Activated gamma-delta T cell treated with Interleukin-2 at 50 U/mL for 16 hours (primary cell): ENCODE measurements at regions not wholly inside any gene's neighbourhood (a gene's known extent, or its start where the extent isn't known, plus 50 kb on each side); places are given as distances from the start of the nearest gene placed in this dataset.
"Not testable (repeated sequence)": the region's sequence is repeated elsewhere in the genome, so short reads cannot be mapped to it uniquely, and the experiment has no call there.

Experiments used
- DNase-seq: peaks from one replicate; pipeline ENCODE4 v3.0.0-alpha.2; 2020

DNA sequence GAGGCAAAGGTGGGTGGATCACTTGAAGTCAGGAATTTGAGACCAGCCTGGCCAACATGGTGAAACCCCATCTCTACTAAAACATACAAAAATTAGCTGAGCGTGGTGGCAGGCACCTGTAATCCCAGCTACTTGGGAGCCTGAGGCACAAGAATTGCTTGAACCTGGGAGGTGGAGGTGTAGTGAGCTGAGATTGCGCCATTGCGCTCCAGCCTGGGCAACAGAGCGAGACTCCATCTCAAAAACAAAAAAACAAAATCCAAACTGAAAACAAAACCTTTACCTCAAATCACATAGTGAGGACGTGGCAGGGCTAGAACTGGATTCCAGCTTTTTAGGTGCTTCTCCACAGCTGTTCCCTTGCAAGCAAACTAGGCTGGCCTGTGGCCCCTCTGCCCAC is 58.5 kb upstream of the EDAR start:
- not testable (repeated sequence) for DNase-seq

DNA sequence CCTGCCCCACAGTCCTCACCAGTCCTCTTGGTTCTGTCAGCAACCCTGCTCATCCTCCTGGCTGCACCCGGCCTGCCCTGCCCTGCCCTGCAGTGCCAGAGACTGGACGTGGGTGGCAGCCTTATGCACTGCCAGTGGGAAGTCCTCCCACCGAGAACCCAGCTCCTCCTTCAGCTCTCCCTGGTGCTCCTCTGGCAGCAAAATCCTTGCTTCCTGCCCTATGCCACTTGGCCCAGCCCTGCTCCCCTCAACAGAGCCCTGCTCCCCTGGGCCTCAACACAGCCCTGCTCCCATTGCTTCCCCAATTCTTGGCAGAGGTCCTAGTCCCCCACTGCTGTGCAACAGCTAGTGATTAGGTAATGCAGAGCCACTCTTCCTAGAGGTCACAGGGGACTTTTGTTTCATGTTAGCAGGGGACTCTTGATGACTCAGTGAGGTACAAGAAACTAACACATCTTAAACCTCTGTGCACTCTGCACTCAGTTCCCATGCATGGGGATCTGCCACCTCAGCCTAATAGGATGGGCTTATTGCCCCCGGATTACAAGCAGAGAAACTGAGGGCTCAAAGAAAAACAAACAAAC is 58.0 kb upstream of the EDAR start:
- no peak for DNase-seq

DNA sequence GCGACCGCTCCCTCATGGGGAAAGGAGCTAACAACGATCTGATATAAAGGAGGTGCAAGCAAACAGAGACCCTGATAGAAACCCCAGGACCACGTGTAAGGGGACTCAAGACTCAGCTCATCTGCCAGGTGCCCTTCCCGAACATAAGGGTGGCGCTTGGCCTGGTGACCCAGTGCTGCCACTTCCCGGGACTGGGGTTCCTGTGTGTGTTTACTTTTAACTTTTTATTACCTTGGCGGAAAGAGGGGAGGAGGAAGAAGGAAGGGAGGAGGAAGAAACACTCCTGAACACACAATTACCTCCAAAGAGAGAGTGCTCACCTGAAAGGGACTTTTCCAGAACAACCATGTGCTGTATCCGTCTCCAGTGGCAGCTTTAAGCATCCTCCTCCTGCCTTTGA is 56.5 kb upstream of the EDAR start:
- DNase-seq = no peak

DNA sequence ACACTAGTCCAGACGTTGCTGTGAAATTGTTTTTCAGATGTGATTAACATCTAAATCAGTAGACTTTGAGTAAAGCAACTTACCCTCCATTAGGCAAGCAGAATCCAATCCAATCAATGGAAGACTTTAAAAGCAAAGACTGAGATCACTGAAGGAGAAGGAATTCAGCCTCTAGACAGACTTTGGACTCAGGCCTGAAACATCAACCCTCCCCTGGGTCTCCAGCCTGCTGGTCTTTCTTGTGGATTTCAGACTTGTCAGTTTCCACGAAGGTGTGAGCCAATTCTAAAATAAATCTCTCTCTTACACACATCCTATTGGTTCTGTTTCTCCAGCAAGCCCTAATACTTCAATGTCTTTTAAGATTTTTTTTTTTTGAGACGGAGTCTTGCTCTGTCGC is 50.0 kb upstream of the EDAR start:
- no peak for DNase-seq
